HT-29 (cell line): ENCODE measurements at regions not wholly inside any gene's neighbourhood (a gene's known extent, or its start where the extent isn't known, plus 50 kb on each side); places are given as distances from the start of the nearest gene placed in this dataset.

Source experiments
- DNase-seq: peaks from one replicate; pipeline ENCODE4 v3.0.0-alpha.2; 2015; ENCODE audit warnings: low spot score

- DNase-seq: no peak
Measured at GRCh38 chr15:79657722-79658121, 225.6 kb downstream of the MINAR1 start.

DNA sequence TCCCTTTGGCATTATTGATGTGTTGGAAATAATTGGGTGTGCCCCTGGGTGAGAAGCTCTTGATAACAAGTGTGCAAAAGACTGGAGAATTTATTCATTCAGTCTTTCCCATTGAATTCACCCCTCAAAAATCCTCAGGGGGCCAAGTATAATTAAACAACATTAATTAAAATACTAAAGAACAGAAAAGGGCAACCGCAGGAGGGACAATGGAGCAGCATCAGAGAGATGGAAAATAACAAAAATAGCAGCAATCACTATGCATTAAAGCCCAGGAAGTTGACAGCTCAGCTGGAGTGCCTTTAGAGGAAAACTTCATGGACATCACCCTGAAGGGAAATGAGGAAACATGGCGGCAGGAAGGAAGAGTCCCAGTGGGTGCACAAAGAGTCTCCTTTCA is 227.6 kb downstream of the MINAR1 start:
- DNase-seq: no peak

GRCh38 chr15:79661411-79661810 is 229.3 kb downstream of the MINAR1 start:
- no peak for DNase-seq

- no peak for DNase-seq
Measured at GRCh38 chr15:79673416-79674123, 223.2 kb downstream of the MTHFS start.

GRCh38 chr15:79674124-79674465 is 222.7 kb downstream of the MTHFS start:
- no peak for DNase-seq

DNA sequence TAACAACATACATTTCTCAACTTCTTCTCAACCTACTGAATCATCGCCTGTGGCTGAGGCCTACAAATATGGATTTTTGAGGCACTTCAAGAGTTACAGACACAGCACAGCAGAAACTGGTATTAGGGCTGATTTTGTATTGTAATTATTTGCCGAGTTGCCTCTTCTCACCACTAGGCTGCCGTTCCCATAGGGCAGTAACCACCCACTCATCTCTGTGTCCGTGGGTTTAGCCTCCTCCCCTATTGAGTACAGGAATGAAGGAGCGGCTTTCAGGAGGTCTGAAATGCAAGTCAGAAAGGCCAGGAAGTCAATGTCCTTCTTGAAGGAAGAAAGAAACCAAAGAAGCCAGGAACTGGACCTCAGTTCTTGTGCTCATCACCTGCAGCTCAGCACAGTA is 220.8 kb downstream of the MTHFS start:
- DNase-seq: no peak

- DNase-seq: no peak
Measured at GRCh38 chr15:79676621-79677020, 220.2 kb downstream of the MTHFS start.

DNA sequence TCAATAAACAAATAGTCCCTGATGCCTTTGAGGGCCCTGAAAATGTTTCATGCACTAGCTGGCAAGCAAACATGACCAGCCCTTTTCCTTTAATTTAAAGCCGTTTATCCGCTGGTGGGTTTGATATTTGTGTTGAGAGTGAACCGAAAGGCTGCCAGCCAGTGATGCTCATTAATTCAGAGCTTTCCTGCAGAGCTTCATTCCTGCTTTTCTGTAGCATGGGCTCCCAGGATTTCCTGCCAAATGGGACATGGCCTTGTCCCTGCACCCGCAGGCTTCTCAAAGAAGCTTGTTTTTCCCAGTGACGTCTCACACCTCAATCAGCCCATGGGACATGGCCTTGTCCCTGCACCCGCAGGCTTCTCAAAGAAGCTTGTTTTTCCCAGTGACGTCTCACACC is 219.6 kb downstream of the MTHFS start:
- no peak for DNase-seq

DNA sequence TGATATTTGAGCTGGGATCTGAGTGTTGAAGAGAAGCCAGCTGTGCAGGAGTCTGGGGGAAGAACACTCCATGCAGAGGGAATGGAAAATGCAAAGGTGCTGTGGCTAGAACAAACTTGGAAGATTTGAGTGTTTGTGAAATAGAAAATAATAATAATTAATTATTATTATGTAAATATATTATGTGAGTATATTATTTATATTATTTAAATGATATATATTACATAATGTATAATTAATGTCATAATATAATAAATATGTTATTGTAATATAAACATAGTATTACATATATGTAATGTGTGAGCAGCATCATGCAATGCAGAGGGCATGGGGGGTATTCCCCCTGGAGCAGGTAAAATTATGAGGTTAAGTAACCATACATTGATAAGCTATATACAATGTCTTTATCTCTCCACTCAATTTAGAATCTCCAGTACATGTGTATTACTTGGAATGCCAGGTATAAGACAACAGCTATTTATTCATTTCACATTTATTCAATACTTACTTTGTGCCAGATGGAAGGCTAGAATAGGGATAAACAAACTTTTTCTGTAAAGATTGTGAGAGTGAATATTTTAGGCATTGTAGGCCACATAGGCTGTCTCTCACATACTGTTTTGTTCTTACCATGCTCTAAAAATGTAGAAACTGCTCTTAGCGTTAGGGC is 218.6 kb downstream of the MTHFS start:
- no peak for DNase-seq

DNA sequence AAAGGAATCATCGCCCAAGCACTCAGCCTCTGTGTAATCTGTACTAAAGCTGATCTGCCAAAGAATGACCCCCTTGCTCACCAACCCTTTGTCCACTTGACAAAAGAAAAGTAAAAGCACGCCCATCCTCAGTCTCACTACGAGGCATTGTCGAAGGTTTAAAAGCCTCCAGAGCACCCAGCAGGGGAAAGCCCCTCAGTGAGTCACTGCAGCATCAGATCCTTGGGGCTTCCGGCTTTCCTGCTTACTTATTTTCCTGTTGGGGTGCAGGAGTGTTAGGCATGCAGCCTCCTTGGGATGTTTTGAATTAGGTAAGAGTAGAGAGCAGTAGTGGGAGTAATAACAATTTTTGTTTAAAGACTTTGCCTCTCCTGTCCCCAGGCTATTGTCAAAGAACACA is 216.1 kb downstream of the MTHFS start:
- no peak for DNase-seq

- no peak for DNase-seq
Measured at GRCh38 chr15:79682285-79682684, 214.5 kb downstream of the MTHFS start.

DNA sequence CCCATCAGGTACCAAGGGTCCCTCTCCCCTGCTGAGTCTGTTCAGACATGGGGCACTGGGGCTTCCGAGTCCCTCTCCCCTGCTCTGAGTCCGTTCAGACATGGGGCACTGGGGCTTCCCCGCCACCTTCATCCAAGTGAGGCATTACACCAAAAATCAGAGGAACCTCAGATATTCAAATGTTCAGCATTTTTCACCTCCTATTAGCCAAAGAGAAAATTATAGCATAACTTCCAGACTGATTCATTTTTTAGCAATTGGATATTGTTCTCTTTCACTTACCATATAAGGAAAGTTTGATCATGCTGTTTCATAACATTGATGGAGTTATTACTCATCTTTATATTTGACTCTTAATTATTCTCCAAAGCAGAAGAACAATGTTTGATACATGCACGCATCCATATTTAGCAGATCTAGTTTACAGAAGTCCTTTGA is 213.9 kb downstream of the MTHFS start:
- no peak for DNase-seq

DNA sequence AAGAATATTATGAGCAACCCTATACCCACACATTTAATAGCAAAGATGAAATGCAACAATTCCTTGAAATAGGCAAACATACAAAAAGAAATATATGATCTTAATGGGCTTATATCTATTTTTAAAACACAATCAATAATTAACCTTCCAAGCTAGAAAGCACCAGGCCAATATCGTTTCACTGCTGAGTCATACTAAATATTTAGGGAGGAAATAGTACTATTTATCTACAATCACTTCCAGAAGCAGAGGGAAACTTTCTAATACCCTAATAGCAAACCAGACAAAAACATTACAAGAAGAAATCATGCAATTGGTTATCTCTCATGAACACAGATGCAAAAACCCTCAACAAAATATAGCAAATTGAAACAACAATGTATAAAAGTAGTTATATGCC is 207.8 kb downstream of the MTHFS start:
- DNase-seq: no peak

DNA sequence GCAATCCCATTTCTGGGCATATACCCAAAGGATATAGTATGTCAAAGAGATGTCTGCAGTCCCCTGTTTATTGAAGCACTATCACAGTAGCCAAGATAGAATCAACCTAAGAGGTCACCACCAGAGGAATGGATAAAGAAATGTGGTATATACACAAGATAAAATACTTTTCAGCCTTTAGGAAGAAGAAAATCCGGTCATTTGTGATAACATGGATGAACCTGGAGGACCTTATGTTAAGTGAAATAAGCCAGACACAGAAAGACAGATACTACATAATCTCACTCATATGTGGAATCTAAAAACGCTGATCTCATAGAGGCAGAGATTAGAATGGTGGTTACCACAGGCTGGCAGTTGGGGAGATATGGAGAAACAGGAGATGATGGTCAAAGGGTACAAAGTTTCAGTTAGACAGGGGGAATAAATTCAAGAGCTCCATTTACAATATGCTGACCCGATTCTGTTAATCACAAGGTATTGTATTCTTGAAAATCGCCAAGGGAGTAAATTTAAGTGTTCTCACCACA is 195.8 kb downstream of the MTHFS start:
- no peak for DNase-seq

DNA sequence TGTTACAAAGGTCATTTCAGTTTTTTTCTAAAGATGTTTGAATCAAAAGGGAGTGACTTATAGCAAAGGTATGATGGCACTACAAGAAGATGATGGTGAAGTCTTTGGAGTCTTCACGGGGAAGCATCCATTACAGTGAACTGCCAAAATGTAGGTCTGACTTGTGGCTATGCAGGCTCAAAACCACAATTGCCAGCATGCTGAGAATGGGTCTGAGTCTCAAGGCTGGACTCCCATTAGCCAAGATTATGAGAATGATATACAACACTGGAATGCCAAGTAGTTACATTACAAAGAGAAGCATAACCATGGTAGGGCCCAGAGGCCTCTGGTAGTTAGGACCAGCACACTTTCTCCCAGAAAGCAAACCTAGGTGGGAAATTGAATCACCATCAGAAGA is 194.2 kb downstream of the MTHFS start:
- DNase-seq: no peak

- DNase-seq: no peak
Measured at GRCh38 chr15:79721256-79721655, 175.6 kb downstream of the MTHFS start.

DNA sequence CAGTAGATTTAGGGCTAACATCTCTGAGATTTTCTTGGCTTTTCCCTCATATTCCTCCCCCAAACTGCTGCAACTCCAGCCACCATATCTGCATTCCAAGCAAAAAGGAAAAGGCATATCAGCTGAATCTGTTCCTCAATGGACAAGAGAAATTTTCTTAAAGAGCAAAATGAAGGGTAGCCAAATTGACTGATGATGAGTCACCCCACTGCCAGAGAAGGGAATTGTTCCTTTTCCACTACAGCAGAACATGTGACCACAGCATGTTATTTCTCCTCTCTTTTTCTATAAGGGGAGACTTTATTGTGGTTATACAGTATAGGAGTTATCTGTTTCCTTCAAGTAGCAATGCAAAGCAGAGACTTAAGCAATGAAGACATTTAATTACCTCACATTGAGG is 172.5 kb downstream of the MTHFS start:
- no peak for DNase-seq

DNA sequence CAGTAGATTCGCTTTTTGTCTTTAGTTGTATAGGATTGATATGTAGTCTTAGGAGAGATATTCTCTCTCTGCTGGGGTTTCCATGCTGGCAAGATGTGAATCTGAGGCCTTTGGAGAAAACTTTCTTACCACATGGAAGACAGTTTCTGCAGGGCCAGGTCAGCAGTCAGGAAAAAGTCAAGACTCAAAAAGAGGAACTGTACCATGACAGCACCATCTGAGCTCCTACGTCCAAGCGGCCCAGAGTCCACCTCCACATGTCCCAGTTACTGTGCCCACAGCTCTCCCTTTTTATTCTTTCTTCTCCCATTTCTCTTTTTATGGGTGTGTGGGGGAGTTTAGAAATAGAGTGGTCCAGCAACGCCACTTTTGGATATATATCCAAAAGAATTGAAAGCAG is 172.0 kb downstream of the MTHFS start:
- DNase-seq: no peak

DNA sequence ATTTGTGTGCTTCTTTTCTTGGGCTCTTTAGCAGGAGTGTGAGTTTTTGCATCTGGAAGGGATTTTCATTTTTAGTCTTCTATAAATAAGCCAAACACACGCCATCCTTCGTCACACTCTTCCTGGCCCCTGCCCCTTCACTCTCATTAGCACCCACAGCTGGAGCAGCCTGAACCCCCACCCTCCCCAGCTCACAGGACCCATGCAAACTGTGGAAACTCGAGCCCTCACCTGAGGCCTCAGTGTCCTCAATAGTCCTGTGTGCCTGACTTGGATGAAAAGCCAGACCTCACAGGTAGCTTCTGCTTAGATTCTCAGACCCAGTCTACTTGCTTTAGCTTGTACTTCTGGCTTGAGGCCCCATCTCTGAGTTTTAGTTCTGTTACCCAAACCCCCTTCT is 167.9 kb downstream of the MTHFS start:
- no peak for DNase-seq

DNA sequence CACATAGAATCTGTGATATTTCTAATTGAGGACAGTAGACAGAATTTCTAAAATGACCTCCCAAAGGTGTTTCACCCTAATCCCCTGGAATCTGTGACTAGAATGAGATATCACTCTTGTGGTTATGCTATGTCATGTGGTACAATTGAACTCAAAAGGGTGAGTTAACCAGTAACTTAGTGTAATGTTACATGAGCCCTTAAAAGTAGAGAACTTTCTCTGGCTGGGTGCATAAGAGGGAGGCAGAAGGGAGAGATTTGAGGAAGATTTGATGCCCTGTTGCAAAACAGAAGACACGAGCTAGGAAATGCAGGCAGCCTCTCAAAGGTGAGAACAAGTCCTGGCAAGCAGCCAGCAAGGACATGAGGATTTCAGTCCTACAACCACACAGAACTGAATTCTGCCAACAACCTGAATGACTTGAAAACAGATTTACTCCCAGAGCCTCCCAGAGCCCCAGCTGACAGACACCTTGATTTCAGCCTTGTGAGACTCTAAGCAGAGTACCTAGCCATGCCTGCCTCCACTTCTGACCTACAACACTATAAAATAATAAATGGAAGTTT is 160.3 kb downstream of the MTHFS start:
- peak; percentile 4 for DNase-seq

DNA sequence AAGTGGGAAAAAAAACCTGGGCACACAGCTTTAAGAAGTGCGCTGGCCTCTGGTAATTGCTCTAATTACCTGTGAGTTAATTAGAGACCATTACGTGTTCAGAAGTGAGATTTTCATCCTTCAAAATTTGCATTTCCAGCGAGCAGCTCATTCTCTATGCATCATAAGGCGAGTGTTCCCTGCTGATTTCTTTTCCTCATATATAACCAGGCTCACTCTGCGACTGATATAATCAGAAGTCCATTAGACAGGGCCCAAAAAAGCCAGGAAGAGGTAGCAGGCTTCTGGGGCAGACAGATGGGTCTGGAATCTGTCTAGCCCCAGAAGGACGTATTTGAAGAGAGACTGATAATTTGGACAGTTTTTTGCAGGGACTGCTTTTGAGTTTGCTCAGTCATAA is 158.7 kb downstream of the MTHFS start:
- no peak for DNase-seq

DNA sequence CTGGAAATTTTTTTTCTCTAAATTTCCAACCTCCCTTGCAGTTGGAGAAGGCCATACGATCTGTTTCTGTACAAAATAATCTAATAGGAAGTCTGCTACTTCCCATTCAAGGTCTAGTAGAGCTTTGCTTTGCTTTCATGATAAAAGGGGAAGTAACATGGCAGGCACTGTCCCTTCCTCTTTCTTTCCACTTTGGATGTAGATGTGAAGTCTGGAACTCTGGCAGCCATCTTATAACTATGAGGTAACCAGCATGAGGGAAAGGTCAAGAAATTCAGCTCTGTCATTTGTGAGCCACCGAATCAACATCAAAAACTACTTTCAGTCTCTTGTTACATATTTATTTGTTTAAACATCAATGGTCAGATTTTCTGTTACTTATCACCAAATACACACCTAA is 156.3 kb downstream of the MTHFS start:
- DNase-seq: no peak

- DNase-seq: no peak
Measured at GRCh38 chr15:79743032-79743431, 153.8 kb downstream of the MTHFS start.
